Heart left ventricle (tissue), 16 donors: ENCODE measurements at regions not wholly inside any gene's neighbourhood (a gene's known extent, or its start where the extent isn't known, plus 50 kb on each side); places are given as distances from the start of the nearest gene placed in this dataset.
A peak's percentile ranks its signal among the peaks of the same experiment; 100 is the strongest.

Experiments used
- ATAC-seq, 4 donors: fragments of 200-7000 bp; cut with Tn5 transposase; one replicate each; pipeline ENCODE4 v1.9.1; 2020 to 2022; ENCODE audit warnings: moderate library complexity in 4 of 4, mild to moderate bottlenecking in 3 of 4, moderate number of reproducible peaks in 1 of 4
- DNase-seq, 5 donors: peaks; one replicate each; pipeline ENCODE4 v3.0.0-alpha.2; 2020
- H3K27ac ChIP-seq, 12 donors: fragments of 200-600 bp; sonication (generic) in 4 of 12; one replicate each; pipeline versions ENCODE4 v1.5.0 to v1.8.0; 2016 to 2022; ENCODE audit warnings: mild to moderate bottlenecking in 2 of 12
- H3K27me3 ChIP-seq, 9 donors: fragments of 200-600 bp; sonication (generic) in 2 of 9; one replicate each; pipeline versions ENCODE4 v1.5.1 to v1.8.0; 2016 to 2022; ENCODE audit warnings: mild to moderate bottlenecking in 3 of 9
- H3K36me3 ChIP-seq, 9 donors: fragments of 200-600 bp; sonication (generic) in 2 of 9; one replicate each; pipeline versions ENCODE4 v1.5.0 to v1.8.0; 2018 to 2022; ENCODE audit warnings: mild to moderate bottlenecking in 2 of 9
- H3K4me1 ChIP-seq, 12 donors: fragments of 200-600 bp; sonication (generic) in 4 of 12; one replicate each; pipeline versions ENCODE4 v1.5.0 to v1.8.0; 2016 to 2022; ENCODE audit warnings: mild to moderate bottlenecking in 3 of 12
- H3K4me3 ChIP-seq, 12 donors: fragments of 200-600 bp; sonication (generic) in 4 of 12; one replicate each; pipeline versions ENCODE4 v1.5.0 to v1.8.0; 2017 to 2022; ENCODE audit warnings: mild to moderate bottlenecking in 9 of 12, moderate library complexity in 4 of 12
- H3K9me3 ChIP-seq, 12 donors: fragments of 200-600 bp; sonication (generic) in 4 of 12; one replicate each; pipeline versions ENCODE4 v1.5.0 to v1.8.0; 2016 to 2022; ENCODE audit warnings: mild to moderate bottlenecking in 1 of 12
- POLR2A ChIP-seq, 2 donors: fragments of 450-650 bp; IDR thresholded peaks; one replicate each; pipeline ENCODE4 v1.6.1; 2017; ENCODE audit warnings: antibody characterized with exemption in 2 of 2, mild to moderate bottlenecking in 2 of 2, moderate library complexity in 2 of 2
- WGBS, 4 donors: extraction: QIAGEN DNeasy Blood & Tissue Kit in 2 of 4; methylation state at CpG; one replicate each; pipeline versions ENCODE4 v1.1.5 to v1.1.7; 2013 to 2018; 5-methylcytosine and 5-hydroxymethylcytosine counted together
- intact Hi-C, 10 donors: fragments of 100-400 bp; cut with DNase I; formaldehyde crosslinking; loops; one replicate each; pipeline versions ENCODE4 v1.11.1 to v1.14.2; 2022
- TF ChIP-seq, protein P1 (sequence below), 12 donors: fragments of 200-600 bp; sonication (generic) in 4 of 12; IDR thresholded peaks; one replicate each; pipeline versions ENCODE4 v1.5.0 to v1.8.0; 2018 to 2022; ENCODE audit warnings: antibody characterized with exemption in 12 of 12, mild to moderate bottlenecking in 5 of 12
- donor health status: ischemic (EF 13 %, LVEDD 7.1; RV severe dilation, severe dysfunction).
- donor health status: healthy with polysubstance abuse.
- donor health status: DM: no; HTN: yes; CAD: no.
- donor health status: DM: no; HTN: no; CAD: no.
- donor health status: ischemic (EF 25% LVEDD 6.9; RV normal size, moderate dysfunction).
- donor health status: ischemic (EF 25% LVEDD 5.7; RV mildly dilated, moderate dysfunction).
- donor health status: healthy.
- donor health status: DM: yes; HTN: yes; CAD: no.
- donor health status: ischemic (EF 35%, LVEDD 5.7; RV mildly dilated, moderate dysfunction).
- donor health status: nonischemic (EF 11% LVEDD 7.7; RV severe dilation, severe dysfunction).
- donor health status: DM: yes; HTN: yes; CAD: no.
- donor health status: PGD.
- donor health status: ischemic (EF 29% LVEDD 5.4; RV normal size, mild dysfunction).
- donor health status: nonischemic (EF 23%, LVEDD 6.1; RV moderate dilation, normal function).

DNA sequence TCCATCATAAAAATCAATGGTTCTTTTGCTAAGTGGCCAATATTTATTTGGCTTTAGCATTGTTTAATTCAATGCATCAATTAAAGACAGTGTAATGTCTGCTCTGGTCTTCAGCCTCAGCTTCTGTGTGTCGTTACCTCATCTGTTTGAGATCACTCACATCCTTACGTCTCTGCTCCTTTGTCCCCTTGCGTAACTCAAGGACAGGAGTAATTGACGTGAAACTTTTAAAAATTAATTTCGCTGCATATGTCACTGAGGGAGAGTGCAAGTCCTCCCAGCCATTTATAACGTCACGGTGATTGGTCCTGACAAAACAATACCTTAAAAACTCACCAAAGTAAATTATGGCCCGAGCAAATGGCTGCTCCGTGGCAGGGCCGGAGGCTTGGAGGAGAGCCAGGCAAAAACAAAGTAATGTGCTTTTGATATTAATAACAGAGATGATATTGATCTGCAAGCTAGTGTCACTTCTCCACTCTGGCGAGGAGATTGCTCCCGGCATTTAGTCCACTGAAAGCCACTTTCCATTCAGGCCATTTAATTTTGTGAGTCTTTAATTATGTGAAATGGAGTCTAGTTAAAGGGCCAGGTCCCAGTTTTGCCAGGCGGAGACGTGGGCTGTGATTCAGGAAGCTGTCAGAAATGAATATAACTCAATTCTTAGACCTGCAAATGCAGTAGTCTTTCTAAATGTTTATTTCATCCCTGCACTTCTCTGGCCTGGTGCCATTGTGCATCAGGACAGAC is 150.9 kb upstream of the POU3F1 start:
- Histone ChIP-seq H3K27ac (no peak overlapping the region), H3K36me3 (no peaks in the 10 kb centered on the region), H3K4me3 (no peak overlapping the region), H3K27me3 (peaks cover 0 to 7% (median 0%) of the 10 kb centered on the region in 9 donors), H3K9me3 (peaks cover 0 to 20% (median 7%) of the 10 kb centered on the region in 12 donors), H3K4me1 (no peaks in the 10 kb centered on the region)
- intact Hi-C loops = no loop called here
- WGBS, 4 donors = 72 to 78% (median 74%) methylated on average over 14 of the region's 14 CpGs
- DNase-seq (no peak), ATAC-seq (no peak)
- TF ChIP-seq, protein P1, sequence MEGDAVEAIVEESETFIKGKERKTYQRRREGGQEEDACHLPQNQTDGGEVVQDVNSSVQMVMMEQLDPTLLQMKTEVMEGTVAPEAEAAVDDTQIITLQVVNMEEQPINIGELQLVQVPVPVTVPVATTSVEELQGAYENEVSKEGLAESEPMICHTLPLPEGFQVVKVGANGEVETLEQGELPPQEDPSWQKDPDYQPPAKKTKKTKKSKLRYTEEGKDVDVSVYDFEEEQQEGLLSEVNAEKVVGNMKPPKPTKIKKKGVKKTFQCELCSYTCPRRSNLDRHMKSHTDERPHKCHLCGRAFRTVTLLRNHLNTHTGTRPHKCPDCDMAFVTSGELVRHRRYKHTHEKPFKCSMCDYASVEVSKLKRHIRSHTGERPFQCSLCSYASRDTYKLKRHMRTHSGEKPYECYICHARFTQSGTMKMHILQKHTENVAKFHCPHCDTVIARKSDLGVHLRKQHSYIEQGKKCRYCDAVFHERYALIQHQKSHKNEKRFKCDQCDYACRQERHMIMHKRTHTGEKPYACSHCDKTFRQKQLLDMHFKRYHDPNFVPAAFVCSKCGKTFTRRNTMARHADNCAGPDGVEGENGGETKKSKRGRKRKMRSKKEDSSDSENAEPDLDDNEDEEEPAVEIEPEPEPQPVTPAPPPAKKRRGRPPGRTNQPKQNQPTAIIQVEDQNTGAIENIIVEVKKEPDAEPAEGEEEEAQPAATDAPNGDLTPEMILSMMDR (IDR thresholded peaks at IDR 0.05) = no peak
- TF ChIP-seq POLR2A (IDR thresholded peaks at IDR 0.05) = no peak

DNA sequence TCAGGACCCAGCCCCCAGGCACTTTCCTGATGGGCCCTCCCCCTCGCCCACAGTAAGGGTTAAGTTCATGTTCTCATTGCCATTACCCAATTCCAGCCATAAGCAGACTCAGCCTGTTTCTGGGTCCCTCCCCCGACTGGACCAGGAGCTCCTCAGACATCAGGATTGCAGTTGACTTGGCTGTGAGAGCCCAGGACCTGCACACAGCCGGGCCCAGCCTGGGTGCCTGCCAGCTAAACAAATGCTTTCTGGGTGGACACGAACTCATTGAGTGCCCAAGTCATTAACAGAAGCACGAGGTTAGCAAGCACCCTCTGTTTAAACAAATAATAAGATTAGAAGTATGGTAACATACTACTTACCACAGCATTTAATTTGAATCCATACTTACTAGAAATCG is 147.9 kb upstream of the POU3F1 start:
- Histone ChIP-seq H3K9me3 (peaks cover 0 to 3% (median 0%) of the 10 kb centered on the region in 12 donors), H3K4me3 (no peak overlapping the region), H3K4me1 (no peaks in the 10 kb centered on the region), H3K27me3 (peaks cover 0 to 10% (median 0%) of the 10 kb centered on the region in 9 donors), H3K36me3 (no peaks in the 10 kb centered on the region), H3K27ac (no peak overlapping the region)
- intact Hi-C loops = no loop called here
- no peak for DNase-seq
- WGBS, 4 donors = 57 to 66% (median 62%) methylated on average over 6 of the region's 6 CpGs
- no peak for TF ChIP-seq POLR2A (IDR thresholded peaks at IDR 0.05)
- TF ChIP-seq, protein P1 (IDR thresholded peaks at IDR 0.05) = no peak
- ATAC-seq = no peak

DNA sequence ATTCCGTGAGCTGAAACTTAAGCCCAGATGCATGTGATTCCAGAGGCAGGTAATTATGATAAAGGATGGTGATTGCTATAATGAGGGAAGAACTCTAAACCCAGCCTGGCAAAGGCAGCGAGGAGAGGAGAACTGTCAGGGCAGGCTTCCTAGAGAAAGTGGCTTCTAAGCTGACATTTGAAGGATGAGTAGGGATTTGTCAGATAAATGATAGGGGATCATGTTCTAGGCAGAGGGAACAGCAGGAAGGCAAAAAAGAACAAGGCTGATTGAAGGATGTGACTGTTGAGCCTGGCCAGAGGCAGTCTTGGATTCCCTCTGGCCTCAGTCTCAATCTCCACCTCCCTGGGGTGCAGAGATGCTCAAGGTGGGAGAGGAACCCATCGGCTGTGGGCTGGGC is 146.4 kb upstream of the POU3F1 start:
- Histone ChIP-seq H3K4me3 (no peak overlapping the region), H3K36me3 (no peaks in the 10 kb centered on the region), H3K9me3 (peaks cover 0 to 5% (median 0%) of the 10 kb centered on the region in 12 donors), H3K4me1 (no peaks in the 10 kb centered on the region), H3K27me3 (peaks cover 0 to 16% (median 2%) of the 10 kb centered on the region in 9 donors), H3K27ac (no peak overlapping the region)
- intact Hi-C loops = no loop called here
- ATAC-seq (no peak), DNase-seq (no peak)
- TF ChIP-seq, protein P1 (IDR thresholded peaks at IDR 0.05) = no peak
- no peak for TF ChIP-seq POLR2A (IDR thresholded peaks at IDR 0.05)
- whole genome bisulfite sequencing, 4 donors = 45 to 58% (median 53%) methylated on average over 3 of the region's 3 CpGs

DNA sequence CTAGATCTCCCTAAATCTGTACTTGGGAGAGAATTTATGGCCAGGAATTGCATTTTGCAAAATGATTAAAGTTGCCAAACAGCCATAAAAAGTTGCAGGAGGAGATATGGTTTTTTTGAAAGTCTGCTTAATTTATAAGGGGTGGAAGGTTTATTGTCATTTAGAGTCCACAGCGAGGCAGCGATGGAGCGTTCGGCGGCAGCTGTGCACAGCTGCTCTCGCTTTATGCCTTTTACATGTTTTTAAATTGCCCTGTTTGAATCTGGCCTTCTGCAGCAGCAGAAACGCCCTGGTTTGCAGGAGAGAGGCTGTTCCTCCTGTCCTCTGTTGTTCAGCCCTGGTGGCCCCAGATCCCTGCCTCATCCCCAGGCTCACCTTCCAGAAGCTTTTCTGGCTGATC is 144.9 kb upstream of the POU3F1 start:
- ATAC-seq = no peak
- Histone ChIP-seq H3K36me3 (no peaks in the 10 kb centered on the region), H3K27me3 (peaks cover 0 to 16% (median 2%) of the 10 kb centered on the region in 9 donors), H3K4me3 (no peak overlapping the region), H3K27ac (no peak overlapping the region), H3K9me3 (peaks cover 0 to 5% (median 0%) of the 10 kb centered on the region in 12 donors), H3K4me1 (no peaks in the 10 kb centered on the region)
- intact Hi-C loops = no loop called here
- 66 to 73% (median 68%) methylated on average over 7 of the region's 7 CpGs for WGBS, 4 donors
- peak in 1 of 5 donors; percentile 52 for DNase-seq
- TF ChIP-seq, protein P1 (IDR thresholded peaks at IDR 0.05) = no peak
- TF ChIP-seq POLR2A (IDR thresholded peaks at IDR 0.05) = no peak
